GM19043 (cell line): ENCODE measurements at regions not wholly inside any gene's neighbourhood (a gene's known extent, or its start where the extent isn't known, plus 50 kb on each side); places are given as distances from the start of the nearest gene placed in this dataset.
"Not testable (repeated sequence)": the region's sequence is repeated elsewhere in the genome, so short reads cannot be mapped to it uniquely, and the experiment has no call there.

Experiments used
- ATAC-seq: cut with Tn5 transposase; IDR thresholded peaks from one replicate; pipeline ENCODE4 v1.9.1; 2021; ENCODE audit warnings: low read depth; ENCODE audit not compliant: unreplicated experiment

DNA sequence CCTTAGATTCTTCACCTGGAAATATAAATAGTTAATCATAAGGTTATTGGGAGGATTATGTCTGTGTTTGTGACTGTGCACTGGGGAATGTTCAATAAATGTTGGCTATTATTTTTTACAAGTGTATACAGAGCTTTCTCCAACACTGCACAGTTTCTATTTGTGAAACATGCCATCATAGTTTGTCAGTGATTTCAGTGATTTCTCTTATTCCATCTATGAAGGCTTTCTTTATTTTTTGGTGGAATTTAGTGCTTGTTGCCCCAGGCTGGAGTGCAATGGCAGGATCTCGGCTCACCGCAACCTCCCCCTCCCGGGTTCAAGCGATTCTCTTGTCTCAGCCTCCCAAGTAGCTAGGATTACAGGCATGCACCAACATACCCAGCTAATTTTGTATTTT lies 545.0 kb upstream of the GRM7 start:
- no peak for ATAC-seq

DNA sequence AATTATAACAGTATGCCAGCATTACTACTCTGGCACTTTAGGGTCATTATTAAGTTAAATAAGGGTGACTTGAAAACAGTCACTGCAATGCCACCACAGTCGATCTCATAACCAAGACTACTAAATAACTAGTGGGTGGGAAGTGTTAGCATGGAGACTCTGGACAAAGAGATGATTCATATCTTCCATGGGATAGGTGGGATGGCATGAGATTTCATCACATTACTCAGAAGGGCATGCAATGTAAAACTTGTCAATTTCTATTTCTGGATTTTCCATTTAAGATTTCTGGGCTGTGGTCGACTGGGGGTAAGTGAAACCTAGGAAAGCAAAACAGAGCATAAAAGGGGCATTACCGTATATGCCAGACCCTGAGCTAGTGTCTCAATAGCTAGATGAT lies 538.9 kb upstream of the GRM7 start:
- no peak for ATAC-seq

DNA sequence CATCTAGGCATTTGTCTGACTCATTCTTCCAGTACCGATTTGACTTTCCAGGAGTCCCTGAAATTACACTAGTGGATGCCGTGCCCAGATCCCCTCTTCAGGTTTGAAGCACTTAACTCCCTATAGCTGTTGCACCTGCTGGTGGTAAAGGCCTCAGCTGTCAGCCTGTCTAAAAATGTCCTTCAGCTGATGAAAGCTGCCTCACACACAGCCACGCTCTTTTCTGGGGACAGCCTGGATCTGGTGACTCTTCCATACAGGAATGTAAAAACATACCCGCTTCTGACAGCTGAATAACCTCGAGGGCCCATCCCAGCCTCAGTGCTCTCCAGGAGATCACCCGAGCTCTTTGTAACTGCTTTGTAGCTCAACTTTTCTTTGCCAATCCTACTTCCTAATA lies 534.1 kb upstream of the GRM7 start:
- no peak for ATAC-seq

DNA sequence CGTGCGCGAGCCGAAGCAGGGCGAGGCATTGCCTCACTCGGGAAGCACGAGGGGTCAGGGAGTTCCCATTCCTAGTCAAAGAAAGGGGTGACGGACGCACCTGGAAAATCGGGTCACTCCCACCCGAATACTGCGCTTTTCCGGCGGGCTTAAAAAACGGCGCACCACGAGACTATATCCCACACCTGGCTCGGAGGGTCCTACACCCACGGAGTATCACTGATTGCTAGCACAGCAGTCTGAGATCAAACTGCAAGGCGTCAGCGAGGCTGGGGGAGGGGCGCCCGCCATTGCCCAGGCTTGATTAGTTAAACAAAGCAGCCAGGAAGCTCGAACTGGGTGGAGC lies 520.0 kb upstream of the GRM7 start:
- ATAC-seq, result not testable (repeated sequence)

- no peak for ATAC-seq
Measured at GRCh38 chr3:6351752-6352151, 509.2 kb upstream of the GRM7 start.

DNA sequence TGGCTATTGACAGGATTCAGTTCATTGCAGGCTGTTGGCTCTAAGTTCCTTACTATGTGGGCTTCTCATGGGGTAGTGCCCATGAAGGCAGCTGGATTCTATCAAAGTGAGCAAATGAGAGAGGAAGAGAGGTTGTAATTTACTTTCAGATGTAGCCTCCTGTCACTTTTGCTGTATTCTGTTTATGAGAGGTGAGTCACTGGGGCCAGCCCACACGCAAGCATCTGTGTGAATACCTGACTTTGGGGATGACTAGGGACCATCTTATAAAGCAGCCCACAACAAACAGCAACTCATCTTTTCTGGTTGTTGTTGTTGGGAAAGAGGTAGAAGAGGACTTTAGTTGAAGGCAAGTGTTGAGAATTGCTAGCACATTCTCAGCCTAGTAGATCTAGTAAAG lies 506.3 kb upstream of the GRM7 start:
- no peak for ATAC-seq

GRCh38 chr3:6362406-6362805 lies 498.5 kb upstream of the GRM7 start:
- ATAC-seq, result no peak

DNA sequence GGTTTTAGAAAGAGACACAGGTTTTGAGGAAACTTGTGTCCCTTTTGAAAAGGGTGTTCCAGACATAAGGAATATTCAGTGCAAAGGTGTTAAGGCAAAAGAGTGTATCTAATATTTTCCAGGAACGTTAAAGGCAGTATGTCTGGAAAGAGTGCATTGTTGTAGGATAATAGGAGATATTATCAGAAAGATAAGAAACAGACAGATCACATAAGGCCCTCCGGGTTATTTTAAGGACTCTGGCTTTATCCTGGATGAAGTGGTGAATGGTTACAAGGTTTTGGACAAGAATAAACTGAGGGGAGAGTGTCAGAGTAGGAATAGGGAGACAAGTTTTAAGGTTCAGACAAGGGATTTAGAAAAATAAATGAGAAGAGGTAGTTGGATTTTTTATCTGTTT lies 493.7 kb upstream of the GRM7 start:
- ATAC-seq, result no peak

DNA sequence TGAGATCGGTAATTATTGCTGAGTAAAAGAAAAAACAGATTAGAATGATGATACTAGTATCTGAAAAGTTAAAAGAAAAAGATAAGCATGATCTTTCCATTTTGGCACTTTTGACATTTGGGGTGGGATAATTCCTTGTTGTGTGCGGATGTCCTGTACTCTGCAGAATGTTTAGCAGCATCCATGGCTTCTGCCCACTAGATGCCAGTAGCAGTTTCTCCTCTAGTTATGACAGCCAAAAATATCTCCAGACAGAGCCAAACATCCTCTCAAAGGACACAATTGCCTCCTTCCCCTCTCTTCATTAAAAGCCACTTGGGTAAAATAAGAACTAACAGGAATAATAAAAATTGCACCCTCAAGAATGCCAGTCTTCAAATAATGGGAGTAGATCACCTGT lies 468.8 kb upstream of the GRM7 start:
- no peak for ATAC-seq

GRCh38 chr3:6394944-6395343 lies 466.0 kb upstream of the GRM7 start:
- ATAC-seq, result no peak

DNA sequence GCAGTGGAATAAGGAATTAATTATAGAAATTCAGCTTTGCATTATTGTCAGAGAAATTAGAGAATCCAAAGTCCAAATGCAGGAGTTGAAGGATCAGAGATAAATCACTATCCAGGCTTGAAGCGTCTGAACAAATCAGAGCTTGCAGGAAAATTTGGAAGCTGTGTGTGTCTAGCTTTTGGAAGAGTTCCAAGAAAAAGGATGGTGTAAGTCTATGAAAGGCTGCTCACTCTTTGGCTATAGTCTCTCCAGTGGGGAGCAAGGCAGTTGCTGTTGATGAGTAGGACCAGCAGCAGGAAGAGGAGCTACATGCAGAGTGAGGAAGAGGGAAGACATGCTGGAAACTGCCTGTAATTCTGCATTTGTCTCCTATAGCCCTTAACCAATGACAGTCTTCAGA lies 464.3 kb upstream of the GRM7 start:
- ATAC-seq, result no peak

GRCh38 chr3:6402666-6403065 lies 458.2 kb upstream of the GRM7 start:
- not testable (repeated sequence) for ATAC-seq

GRCh38 chr3:6406923-6407322 lies 454.0 kb upstream of the GRM7 start:
- not testable (repeated sequence) for ATAC-seq

GRCh38 chr3:6416049-6416661 lies 444.8 kb upstream of the GRM7 start:
- no peak for ATAC-seq

DNA sequence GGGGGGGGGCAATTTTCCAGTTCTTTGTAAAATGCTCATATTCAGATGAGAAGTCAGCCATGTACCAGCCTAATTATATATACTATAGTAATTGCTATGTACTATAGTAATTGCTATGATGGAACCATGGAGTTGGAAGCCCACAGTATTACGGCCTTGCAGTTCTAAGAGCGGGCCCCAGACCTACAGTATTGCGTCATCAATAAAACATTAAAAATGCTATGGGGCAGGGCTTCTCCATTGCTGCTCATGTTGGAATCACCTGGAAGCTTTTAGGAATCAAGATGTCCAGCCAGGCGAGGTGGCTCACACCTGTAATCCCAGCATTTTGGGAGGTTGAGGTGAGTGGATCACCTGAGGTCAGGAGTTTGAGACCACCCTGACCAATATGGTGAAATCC lies 443.7 kb upstream of the GRM7 start:
- ATAC-seq, result no peak

GRCh38 chr3:6418485-6418884 lies 442.4 kb upstream of the GRM7 start:
- ATAC-seq, result no peak

- ATAC-seq, result no peak
Measured at GRCh38 chr3:6421666-6422445, 439.1 kb upstream of the GRM7 start.

DNA sequence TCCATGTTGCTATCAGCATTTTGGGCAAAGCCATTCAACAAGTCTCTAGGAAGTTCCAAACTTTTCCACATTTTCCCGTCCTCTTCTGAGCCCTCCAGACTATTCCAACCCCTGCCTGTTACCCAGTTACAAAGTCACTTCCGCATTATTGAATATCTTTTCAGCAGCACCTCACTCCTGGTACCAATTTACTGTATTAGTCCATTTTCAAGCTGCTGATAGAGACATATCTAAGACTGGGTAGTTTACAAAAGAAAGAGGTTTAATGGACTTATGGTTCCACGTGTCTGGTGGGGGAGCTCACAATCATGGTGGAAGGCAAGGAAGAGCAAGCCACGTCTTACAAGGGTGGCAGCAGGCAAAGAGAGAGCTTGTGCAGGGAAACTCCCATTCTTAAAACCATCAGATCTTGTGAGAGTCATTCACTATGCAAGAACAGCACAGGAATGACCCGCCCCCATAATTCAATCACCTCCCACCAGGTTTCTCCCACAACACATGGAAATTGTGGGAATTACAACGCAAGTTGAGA lies 435.6 kb upstream of the GRM7 start:
- ATAC-seq, result no peak

- ATAC-seq, result not testable (repeated sequence)
Measured at GRCh38 chr3:6428276-6428675, 432.6 kb upstream of the GRM7 start.

GRCh38 chr3:6435951-6436350 lies 425.0 kb upstream of the GRM7 start:
- no peak for ATAC-seq

GRCh38 chr3:6437631-6438030 lies 423.3 kb upstream of the GRM7 start:
- no peak for ATAC-seq

GRCh38 chr3:6438031-6438430 lies 422.9 kb upstream of the GRM7 start:
- no peak for ATAC-seq
